GM13976 (cell line): ENCODE measurements at regions not wholly inside any gene's neighbourhood (a gene's known extent, or its start where the extent isn't known, plus 50 kb on each side); places are given as distances from the start of the nearest gene placed in this dataset.

ENCODE experiments used
- DNase-seq: peaks from one replicate; pipeline ENCODE4 v3.0.0; 2012; ENCODE audit warnings: low spot score
- in situ Hi-C: fragments of 300-500 bp; cut with MboI; formaldehyde crosslinking; loops from one replicate; pipeline ENCODE4 v1.12.0; 2022; ENCODE audit warnings: low sequenced_read_pairs, mixed read lengths, inconsistent platforms; ENCODE audit not compliant: unreplicated experiment
- TF ChIP-seq, protein P1 (sequence below): IDR thresholded peaks from 2 replicates; pipeline ENCODE4 v1.5.1; 2012; ENCODE audit warnings: borderline replicate concordance, mild to moderate bottlenecking; ENCODE audit not compliant: insufficient read depth; ENCODE audit errors: extremely low read depth, missing control alignments, control extremely low read depth

DNA sequence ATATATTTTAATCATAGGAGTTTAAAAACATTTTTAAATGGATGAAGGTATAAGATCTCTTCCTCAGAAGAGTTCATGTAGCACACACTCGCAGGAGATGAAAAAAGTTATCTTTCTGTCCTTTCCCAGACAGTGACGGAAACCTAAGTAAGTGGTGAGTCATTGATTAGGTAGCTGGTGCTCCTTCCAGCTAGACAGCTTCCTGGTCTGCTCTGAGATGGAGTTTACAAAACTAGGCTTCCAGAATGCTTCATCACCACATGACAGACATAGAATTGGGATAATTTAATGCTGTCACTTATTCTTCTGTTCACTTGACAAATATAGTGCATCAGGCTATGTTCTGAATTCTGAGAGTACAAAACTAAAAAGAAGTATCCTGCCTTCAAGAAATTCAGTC is 2393.0 kb upstream of the C9orf72 start:
- no peak for DNase-seq
- TF ChIP-seq, protein P1, sequence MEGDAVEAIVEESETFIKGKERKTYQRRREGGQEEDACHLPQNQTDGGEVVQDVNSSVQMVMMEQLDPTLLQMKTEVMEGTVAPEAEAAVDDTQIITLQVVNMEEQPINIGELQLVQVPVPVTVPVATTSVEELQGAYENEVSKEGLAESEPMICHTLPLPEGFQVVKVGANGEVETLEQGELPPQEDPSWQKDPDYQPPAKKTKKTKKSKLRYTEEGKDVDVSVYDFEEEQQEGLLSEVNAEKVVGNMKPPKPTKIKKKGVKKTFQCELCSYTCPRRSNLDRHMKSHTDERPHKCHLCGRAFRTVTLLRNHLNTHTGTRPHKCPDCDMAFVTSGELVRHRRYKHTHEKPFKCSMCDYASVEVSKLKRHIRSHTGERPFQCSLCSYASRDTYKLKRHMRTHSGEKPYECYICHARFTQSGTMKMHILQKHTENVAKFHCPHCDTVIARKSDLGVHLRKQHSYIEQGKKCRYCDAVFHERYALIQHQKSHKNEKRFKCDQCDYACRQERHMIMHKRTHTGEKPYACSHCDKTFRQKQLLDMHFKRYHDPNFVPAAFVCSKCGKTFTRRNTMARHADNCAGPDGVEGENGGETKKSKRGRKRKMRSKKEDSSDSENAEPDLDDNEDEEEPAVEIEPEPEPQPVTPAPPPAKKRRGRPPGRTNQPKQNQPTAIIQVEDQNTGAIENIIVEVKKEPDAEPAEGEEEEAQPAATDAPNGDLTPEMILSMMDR = no peak
- in situ Hi-C loops = no loop called here

DNA sequence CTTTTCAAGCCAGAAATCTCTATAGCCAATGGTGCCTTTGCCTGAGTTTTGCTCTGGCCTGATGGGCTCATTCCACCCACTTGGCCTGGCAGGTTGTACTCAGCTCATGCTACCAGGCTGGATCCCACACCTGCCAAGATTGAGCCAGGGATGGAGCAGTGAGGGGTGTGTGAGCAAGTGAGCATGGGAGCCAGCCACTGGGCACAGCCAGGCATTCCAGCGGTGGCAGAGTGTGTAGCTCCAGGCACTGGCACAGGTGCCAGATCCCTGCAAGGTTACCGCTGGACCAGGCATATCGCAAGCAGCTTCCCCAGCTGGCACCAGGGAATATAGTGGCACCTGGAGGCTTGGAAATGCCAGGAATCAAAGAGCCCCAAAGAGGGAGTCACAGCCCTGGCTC is 2395.6 kb upstream of the C9orf72 start:
- TF ChIP-seq, protein P1 = no peak
- in situ Hi-C loops = no loop called here
- no peak for DNase-seq

DNA sequence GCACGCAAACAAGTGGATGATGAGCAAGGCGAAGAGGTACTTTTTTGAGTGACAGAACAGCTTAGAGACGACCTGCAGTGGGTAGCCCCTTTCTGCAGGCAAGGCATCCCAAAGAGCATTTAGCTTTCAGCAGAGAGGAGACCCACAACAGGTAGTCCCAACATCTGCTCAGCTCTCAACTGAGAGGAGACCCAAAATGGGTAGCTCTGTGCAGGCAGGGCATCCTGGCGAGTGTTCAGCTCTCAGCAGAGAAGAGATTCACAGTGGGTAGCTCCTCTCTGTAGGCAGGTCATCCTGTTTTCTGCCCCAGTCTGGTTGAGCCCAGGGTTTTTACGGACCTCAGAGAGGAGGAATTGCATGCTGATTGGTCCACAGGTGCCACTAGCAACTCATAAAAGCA is 2396.1 kb upstream of the C9orf72 start:
- in situ Hi-C loops = no loop called here
- TF ChIP-seq, protein P1 = no peak

DNA sequence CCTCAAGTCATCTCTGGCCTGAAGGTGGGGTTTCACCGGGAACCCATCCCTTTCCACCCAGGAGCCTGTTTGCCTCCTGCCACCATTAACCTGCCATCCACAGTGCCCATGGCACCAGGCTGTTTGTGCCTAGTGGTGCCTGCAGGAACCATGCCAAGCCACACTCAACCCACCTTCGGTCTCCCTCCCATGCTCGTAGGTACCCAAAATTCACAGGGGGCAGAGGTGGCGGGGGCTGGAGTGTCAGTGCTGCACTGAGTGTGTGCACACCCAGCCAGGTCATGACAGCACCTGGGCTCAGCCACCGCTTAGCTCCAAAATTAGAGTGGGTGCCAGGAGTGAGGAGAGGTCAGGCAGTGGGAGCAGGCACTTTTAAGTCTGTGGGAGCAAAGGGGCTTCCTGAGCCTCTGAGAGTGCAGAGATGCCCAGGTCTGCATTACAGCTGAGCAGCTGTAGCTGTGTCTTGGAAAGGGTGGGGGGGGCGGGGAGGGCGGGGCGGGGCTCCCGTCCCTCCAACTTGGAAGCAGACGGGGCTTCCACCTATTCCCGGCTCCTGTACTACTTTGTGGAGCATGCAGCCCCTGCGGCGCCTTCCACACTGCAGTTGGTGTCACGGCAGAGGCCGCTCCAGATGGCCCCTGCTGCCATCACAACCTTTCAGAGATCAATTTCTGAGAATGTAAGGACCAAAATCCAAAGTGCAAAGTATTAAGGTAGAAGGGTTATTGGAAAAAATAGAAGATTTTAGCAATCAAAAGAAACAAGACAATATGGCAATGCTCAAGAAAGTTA is 2396.8 kb upstream of the C9orf72 start:
- TF ChIP-seq, protein P1 = no peak
- in situ Hi-C loops = no loop called here
- DNase-seq = no peak

More for the DNA sequence above, 2396.1 kb upstream of the C9orf72 start:
- no peak for DNase-seq

DNA sequence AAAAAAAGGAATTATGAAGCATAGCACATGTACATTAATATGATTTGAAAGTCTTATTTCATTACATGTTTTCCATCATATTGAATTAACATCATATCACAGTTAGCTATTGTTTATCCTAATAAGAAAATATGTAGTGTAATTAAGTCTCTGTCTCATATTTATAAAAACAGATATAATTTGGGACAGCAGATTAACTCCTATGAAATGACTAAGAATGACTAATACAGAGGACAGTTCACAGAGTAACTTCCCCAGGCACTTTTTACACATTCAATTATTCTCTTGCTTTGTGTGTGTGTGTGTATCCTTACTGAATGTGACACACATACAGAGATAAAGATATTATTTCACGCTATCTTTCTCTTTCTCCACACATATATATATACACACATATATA is 2400.9 kb upstream of the C9orf72 start:
- TF ChIP-seq, protein P1 = no peak
- no peak for DNase-seq
- in situ Hi-C loops = no loop called here

DNA sequence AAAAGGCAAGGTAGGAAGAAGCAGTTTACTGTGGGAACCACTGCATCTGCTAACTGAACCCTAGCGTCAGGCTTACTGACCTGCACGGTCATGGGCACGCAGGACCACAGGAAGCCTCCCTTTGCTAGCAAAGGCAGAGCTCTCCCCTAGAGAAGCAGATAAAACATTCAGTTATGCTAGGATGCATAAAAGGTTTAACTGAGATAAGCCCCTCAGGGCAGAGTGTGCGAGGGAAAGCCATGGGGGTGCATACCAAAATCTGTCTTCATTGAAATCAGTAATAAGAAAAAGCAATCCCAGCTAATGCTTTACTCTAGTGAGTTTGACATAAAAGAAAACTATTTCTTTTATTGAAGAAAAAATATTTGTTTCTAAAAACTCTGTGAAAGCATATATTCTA is 2403.7 kb upstream of the C9orf72 start:
- TF ChIP-seq, protein P1 = no peak
- in situ Hi-C loops = no loop called here
- DNase-seq = no peak

DNA sequence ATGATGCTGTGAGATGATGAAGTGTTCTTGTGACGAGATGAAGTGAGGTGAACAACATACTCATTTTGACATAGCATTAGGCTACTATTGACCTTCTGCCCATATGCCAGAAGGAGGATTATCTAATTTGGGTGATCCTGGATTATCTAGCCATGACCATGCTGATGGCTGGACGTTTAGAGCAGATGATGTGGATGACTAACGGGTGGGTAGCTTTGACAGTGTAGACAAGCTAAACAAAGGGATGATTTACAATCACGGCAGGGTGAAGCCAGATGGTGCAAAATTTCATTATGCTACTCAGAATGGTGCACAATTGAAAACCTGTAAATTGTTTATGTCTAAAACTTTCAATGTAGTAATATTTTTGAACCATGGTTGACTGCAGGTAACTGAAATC is 2403.4 kb upstream of the ACO1 start:
- in situ Hi-C loops = no loop called here
- TF ChIP-seq, protein P1 = no peak
- no peak for DNase-seq
